HCT116 (cell line): ENCODE measurements at regions not wholly inside any gene's neighbourhood (a gene's known extent, or its start where the extent isn't known, plus 50 kb on each side); places are given as distances from the start of the nearest gene placed in this dataset.

Experiments used
- EZH2 ChIP-seq: fragments of 200-600 bp; sonication (generic); IDR thresholded peaks from 2 replicates; pipeline ENCODE4 v1.6.1; 2017; ENCODE audit warnings: antibody characterized with exemption, mixed run types
- POLR2A ChIP-seq: IDR thresholded peaks from 2 replicates; pipeline ENCODE4 v1.7.0; 2011; ENCODE audit warnings: borderline replicate concordance; ENCODE audit not compliant: insufficient read depth, insufficient read length; ENCODE audit errors: extremely low read depth
- POLR2AphosphoS5 ChIP-seq: IDR thresholded peaks from 2 replicates; pipeline ENCODE4 v1.6.1; 2011; ENCODE audit warnings: mild to moderate bottlenecking, low read depth, low read length, moderate library complexity
- RAD21 ChIP-seq: IDR thresholded peaks from 2 replicates; pipeline ENCODE4 v1.6.1; 2012; ENCODE audit warnings: low read depth, mild to moderate bottlenecking
- TF ChIP-seq, protein P1 (sequence below), 3 experiments: fragments of 200-600 bp in 1 of 3; sonication (generic) in 1 of 3; IDR thresholded peaks in 2 of 3; conservative IDR thresholded peaks in 1 of 3; 2 replicates each; pipeline ENCODE4 v1.5.1; 2012 to 2017; ENCODE audit warnings: low read depth in 2 of 3, low read length in 2 of 3, antibody characterized with exemption in 1 of 3, borderline replicate concordance in 1 of 3, control low read depth in 1 of 3, mild to moderate bottlenecking in 1 of 3, mixed read lengths in 1 of 3, mixed run types in 1 of 3, moderate library complexity in 1 of 3; ENCODE audit not compliant: insufficient read depth in 1 of 3
- TF ChIP-seq, protein P2 (sequence below): IDR thresholded peaks from 2 replicates; pipeline ENCODE4 v1.6.1; 2012; ENCODE audit warnings: low read depth

DNA sequence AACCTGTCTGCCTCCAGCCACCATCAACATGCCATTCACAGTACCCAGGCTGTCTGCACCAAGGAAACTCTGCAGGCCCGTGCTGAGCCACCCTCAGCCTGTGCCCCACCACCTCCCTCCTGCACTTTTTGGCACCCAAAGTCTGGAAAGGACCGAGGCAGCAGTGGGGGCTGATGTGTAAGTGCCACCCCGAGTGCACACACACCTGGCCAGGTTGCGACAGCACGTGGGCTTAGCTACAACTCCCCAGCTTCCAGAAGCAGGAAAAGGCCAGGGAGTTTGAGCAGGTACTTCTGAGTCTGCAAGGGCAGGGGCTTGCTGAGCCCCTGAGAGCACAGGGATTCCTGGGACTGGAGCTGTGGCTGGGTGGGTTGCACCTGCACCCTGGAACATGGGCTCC lies 303.3 kb upstream of the OPRM1 start:
- TF ChIP-seq, protein P1, sequence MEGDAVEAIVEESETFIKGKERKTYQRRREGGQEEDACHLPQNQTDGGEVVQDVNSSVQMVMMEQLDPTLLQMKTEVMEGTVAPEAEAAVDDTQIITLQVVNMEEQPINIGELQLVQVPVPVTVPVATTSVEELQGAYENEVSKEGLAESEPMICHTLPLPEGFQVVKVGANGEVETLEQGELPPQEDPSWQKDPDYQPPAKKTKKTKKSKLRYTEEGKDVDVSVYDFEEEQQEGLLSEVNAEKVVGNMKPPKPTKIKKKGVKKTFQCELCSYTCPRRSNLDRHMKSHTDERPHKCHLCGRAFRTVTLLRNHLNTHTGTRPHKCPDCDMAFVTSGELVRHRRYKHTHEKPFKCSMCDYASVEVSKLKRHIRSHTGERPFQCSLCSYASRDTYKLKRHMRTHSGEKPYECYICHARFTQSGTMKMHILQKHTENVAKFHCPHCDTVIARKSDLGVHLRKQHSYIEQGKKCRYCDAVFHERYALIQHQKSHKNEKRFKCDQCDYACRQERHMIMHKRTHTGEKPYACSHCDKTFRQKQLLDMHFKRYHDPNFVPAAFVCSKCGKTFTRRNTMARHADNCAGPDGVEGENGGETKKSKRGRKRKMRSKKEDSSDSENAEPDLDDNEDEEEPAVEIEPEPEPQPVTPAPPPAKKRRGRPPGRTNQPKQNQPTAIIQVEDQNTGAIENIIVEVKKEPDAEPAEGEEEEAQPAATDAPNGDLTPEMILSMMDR (IDR thresholded peaks at IDR 0.05 in 2 of 3, conservative IDR thresholded peaks at IDR 0.05 in 1 of 3; ENCODE audit: borderline replicate concordance in 1 of 3, insufficient read depth in 1 of 3, low read depth in 2 of 3, low read length in 2 of 3) = no peak
- no peak for TF ChIP-seq RAD21
- no peak for TF ChIP-seq POLR2AphosphoS5
- TF ChIP-seq POLR2A = no peak
- TF ChIP-seq, protein P2, sequence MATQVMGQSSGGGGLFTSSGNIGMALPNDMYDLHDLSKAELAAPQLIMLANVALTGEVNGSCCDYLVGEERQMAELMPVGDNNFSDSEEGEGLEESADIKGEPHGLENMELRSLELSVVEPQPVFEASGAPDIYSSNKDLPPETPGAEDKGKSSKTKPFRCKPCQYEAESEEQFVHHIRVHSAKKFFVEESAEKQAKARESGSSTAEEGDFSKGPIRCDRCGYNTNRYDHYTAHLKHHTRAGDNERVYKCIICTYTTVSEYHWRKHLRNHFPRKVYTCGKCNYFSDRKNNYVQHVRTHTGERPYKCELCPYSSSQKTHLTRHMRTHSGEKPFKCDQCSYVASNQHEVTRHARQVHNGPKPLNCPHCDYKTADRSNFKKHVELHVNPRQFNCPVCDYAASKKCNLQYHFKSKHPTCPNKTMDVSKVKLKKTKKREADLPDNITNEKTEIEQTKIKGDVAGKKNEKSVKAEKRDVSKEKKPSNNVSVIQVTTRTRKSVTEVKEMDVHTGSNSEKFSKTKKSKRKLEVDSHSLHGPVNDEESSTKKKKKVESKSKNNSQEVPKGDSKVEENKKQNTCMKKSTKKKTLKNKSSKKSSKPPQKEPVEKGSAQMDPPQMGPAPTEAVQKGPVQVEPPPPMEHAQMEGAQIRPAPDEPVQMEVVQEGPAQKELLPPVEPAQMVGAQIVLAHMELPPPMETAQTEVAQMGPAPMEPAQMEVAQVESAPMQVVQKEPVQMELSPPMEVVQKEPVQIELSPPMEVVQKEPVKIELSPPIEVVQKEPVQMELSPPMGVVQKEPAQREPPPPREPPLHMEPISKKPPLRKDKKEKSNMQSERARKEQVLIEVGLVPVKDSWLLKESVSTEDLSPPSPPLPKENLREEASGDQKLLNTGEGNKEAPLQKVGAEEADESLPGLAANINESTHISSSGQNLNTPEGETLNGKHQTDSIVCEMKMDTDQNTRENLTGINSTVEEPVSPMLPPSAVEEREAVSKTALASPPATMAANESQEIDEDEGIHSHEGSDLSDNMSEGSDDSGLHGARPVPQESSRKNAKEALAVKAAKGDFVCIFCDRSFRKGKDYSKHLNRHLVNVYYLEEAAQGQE = no peak
- TF ChIP-seq EZH2 = no peak
